Smooth muscle cell (in vitro differentiated cells): ENCODE measurements at regions not wholly inside any gene's neighbourhood (a gene's known extent, or its start where the extent isn't known, plus 50 kb on each side); places are given as distances from the start of the nearest gene placed in this dataset.
"Not testable (repeated sequence)": the region's sequence is repeated elsewhere in the genome, so short reads cannot be mapped to it uniquely, and the experiment has no call there.

Source experiments
- DNase-seq: peaks from one replicate; lab custom pipeline; 2025; ENCODE audit not compliant: unreplicated experiment; lab: John Stamatoyannopoulos, UW
- H2AFZ ChIP-seq: fragments of 200-600 bp; sonication (generic); 2 replicates; pipeline ENCODE4 v1.6.0; 2016; ENCODE audit warnings: antibody characterized with exemption, low read depth, mild to moderate bottlenecking
- H3F3A ChIP-seq: fragments of 200-600 bp; sonication (generic); 2 replicates; pipeline ENCODE4 v1.6.0; 2017; ENCODE audit warnings: antibody characterized with exemption, low read depth
- H3K27ac ChIP-seq: fragments of 200-600 bp; sonication (generic); 2 replicates; pipeline ENCODE4 v1.5.1; 2016; ENCODE audit warnings: low read depth, mild to moderate bottlenecking
- H3K27me3 ChIP-seq: fragments of 200-600 bp; sonication (generic); 2 replicates; pipeline ENCODE4 v1.6.1; 2016; ENCODE audit warnings: low read depth, mild to moderate bottlenecking
- H3K36me3 ChIP-seq: fragments of 200-600 bp; sonication (generic); 2 replicates; pipeline ENCODE4 v1.5.1; 2016; ENCODE audit warnings: low read depth
- H3K4me1 ChIP-seq: fragments of 200-600 bp; sonication (generic); 2 replicates; pipeline ENCODE4 v1.5.1; 2016; ENCODE audit warnings: low read depth
- H3K4me2 ChIP-seq: fragments of 200-600 bp; sonication (generic); 2 replicates; pipeline ENCODE4 v1.6.0; 2016; ENCODE audit warnings: mild to moderate bottlenecking
- H3K4me3 ChIP-seq: fragments of 200-600 bp; sonication (generic); 2 replicates; pipeline ENCODE4 v1.5.1; 2016; ENCODE audit warnings: mild to moderate bottlenecking
- H3K79me2 ChIP-seq: fragments of 200-600 bp; sonication (generic); 2 replicates; pipeline ENCODE4 v1.6.0; 2016; ENCODE audit warnings: low read depth, mild to moderate bottlenecking
- H3K9ac ChIP-seq: fragments of 200-600 bp; sonication (generic); 2 replicates; pipeline ENCODE4 v1.6.0; 2016; ENCODE audit warnings: low read depth
- H3K9me3 ChIP-seq: fragments of 200-600 bp; sonication (generic); replicated peaks from 2 replicates; pipeline ENCODE4 v1.5.1; 2016; ENCODE audit warnings: low read depth
- H4K20me1 ChIP-seq: fragments of 200-600 bp; sonication (generic); 2 replicates; pipeline ENCODE4 v1.6.0; 2016; ENCODE audit warnings: low read depth
- CTCF ChIP-seq: fragments of 200-600 bp; sonication (generic); IDR thresholded peaks from 2 replicates; pipeline ENCODE4 v1.5.1; 2017; ENCODE audit warnings: borderline replicate concordance, mild to moderate bottlenecking, antibody characterized with exemption; ENCODE audit not compliant: insufficient read depth, poor library complexity, severe bottlenecking
- WGBS: methylation state at CpG from one replicate; pipeline ENCODE4 v1.1.7; 2016; ENCODE audit warnings: low lambda C conversion rate; 5-methylcytosine and 5-hydroxymethylcytosine counted together

- Histone ChIP-seq H3K9me3 (no peaks in the 10 kb centered on the region), H3K4me1 (no peaks in the 10 kb centered on the region), H3K9ac (no peak overlapping the region), H3K27me3 (peaks cover 17% of the 10 kb centered on the region), H3K4me3 (no peak overlapping the region), H3F3A (no peaks in the 10 kb centered on the region), H3K36me3 (no peaks in the 10 kb centered on the region), H3K27ac (no peak overlapping the region), H3K4me2 (no peak overlapping the region), H2AFZ (no peak overlapping the region), H4K20me1 (no peaks in the 10 kb centered on the region), H3K79me2 (no peaks in the 10 kb centered on the region)
- WGBS: 77% methylated on average over 6 of the region's 6 CpGs
- no peak for DNase-seq
- no peak for TF ChIP-seq CTCF
Observed at GRCh38 chr17:45667591-45668171, 116.4 kb upstream of the CRHR1 start.

DNA sequence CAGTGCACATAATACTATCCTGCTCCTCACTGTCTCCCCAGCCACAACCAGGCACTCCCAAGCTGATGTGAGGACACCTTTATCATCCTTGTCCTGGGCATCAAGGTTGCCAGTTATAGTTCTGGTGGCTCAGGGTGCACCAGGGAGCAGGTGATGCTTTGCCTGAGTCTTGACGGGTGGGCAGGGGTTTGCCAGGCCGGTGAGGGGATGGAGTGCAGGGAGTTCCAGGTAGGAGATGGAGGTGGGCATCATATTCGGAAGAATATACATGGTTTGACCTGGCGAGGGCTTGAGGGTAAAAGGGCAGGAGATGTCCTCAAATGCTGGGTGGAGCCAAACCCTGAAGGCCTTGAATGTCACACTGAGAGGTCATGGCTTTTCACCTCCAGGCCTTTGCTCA is 115.8 kb upstream of the CRHR1 start:
- 70% methylated on average over 4 of the region's 4 CpGs for WGBS
- Histone ChIP-seq H4K20me1 (no peaks in the 10 kb centered on the region), H3K27ac (no peak overlapping the region), H3K4me1 (no peaks in the 10 kb centered on the region), H3F3A (no peaks in the 10 kb centered on the region), H3K27me3 (peaks cover 17% of the 10 kb centered on the region), H2AFZ (no peak overlapping the region), H3K4me3 (no peak overlapping the region), H3K9ac (no peak overlapping the region), H3K4me2 (no peak overlapping the region), H3K79me2 (no peaks in the 10 kb centered on the region), H3K9me3 (no peaks in the 10 kb centered on the region), H3K36me3 (no peaks in the 10 kb centered on the region)
- no peak for DNase-seq
- TF ChIP-seq CTCF: no peak

DNA sequence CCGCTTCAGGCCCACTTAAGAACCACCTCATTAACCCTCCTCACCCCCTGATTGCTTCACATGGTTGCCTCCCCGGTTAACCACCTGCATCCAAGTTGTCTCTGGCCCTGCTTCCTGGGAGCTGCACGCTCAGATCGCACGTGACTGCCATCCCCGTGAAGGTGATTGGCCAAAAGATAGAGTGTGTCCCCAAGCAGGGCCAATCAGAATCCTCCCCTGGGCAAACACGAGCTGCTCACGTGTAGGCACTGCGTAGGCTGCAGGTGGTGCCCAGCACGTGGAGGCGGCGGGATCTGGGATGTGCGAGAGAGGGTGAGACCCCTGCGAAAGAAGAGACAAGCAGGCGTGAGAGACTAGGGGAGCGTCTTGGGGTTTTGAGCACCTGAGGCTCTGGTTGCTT is 111.8 kb upstream of the CRHR1 start:
- no peaks in the 10 kb centered on the region for H3F3A ChIP-seq
- no peak for DNase-seq
- no peak overlapping the region for H3K9ac ChIP-seq
- peaks cover 8% of the 10 kb centered on the region for H3K27me3 ChIP-seq
- H4K20me1 ChIP-seq: no peaks in the 10 kb centered on the region
- no peak overlapping the region for H3K4me3 ChIP-seq
- TF ChIP-seq CTCF: no peak
- no peak overlapping the region for H2AFZ ChIP-seq
- no peaks in the 10 kb centered on the region for H3K36me3 ChIP-seq
- H3K27ac ChIP-seq: no peak overlapping the region
- 72% methylated on average over 15 of the region's 16 CpGs for WGBS
- no peak overlapping the region for H3K4me2 ChIP-seq
- no peaks in the 10 kb centered on the region for H3K4me1 ChIP-seq
- H3K79me2 ChIP-seq: no peaks in the 10 kb centered on the region
- H3K9me3 ChIP-seq: no peaks in the 10 kb centered on the region

- no peaks in the 10 kb centered on the region for H3K36me3 ChIP-seq
- no peaks in the 10 kb centered on the region for H3K4me1 ChIP-seq
- no peaks in the 10 kb centered on the region for H3K79me2 ChIP-seq
- H4K20me1 ChIP-seq: no peaks in the 10 kb centered on the region
- H3K27ac ChIP-seq: no peak overlapping the region
- WGBS: 89% methylated on average over 5 of the region's 5 CpGs
- H3K4me2 ChIP-seq: no peak overlapping the region
- H3K4me3 ChIP-seq: no peak overlapping the region
- DNase-seq: no peak
- H3K27me3 ChIP-seq: peaks cover 8% of the 10 kb centered on the region
- H3F3A ChIP-seq: no peaks in the 10 kb centered on the region
- no peak for TF ChIP-seq CTCF
- no peak overlapping the region for H2AFZ ChIP-seq
- no peak overlapping the region for H3K9ac ChIP-seq
- H3K9me3 ChIP-seq: no peaks in the 10 kb centered on the region
Observed at GRCh38 chr17:45672792-45673191, 111.3 kb upstream of the CRHR1 start.

DNA sequence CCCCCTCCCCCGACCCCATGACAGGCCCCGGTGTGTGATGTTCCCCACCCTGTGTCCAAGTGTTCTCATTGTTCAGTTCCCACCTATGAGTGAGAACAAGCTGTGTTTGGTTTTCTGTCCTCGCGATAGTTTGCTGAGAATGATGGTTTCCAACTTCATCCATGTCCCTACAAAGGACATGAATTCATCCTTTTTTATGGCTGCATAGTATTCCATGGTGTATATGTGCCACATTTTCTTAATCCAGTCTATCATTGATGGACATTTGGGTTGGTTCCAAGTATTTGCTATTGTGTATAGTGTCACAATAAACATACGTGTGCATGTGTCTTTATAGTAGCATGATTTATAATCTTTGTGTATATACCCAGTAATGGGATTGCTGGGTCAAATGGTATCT is 110.4 kb upstream of the CRHR1 start:
- H2AFZ ChIP-seq, H3K36me3 ChIP-seq, H3K9ac ChIP-seq, H3K27ac ChIP-seq, H3K79me2 ChIP-seq, H3K4me3 ChIP-seq, H4K20me1 ChIP-seq, H3K4me1 ChIP-seq, DNase-seq, H3K9me3 ChIP-seq, H3K27me3 ChIP-seq, H3F3A ChIP-seq, H3K4me2 ChIP-seq: not testable (repeated sequence)
- WGBS: 86% methylated on average over 5 of the region's 5 CpGs
